ENCODE measurements at regions not wholly inside any gene's neighbourhood (a gene's known extent, or its start where the extent isn't known, plus 50 kb on each side); places are given as distances from the start of the nearest gene placed in this dataset.
"Not testable (repeated sequence)": the region's sequence is repeated elsewhere in the genome, so short reads cannot be mapped to it uniquely, and the experiment has no call there.

DNA sequence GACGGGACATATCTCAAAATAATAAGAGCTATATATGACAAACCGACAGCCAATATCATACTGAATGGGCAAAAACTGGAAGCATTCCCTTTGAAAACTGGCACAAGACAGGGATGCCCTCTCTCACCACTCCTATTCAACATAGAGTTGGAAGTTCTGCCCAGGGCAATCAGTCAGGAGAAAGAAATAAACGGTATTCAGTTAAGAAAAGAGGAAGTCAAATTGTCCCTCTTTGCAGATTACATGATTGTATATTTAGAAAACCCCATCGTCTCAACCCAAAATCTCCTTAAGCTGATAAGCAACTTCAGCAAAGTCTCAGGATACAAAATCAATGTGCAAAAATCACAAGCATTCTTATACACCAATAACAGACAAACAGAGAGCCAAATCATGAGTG lies 211.5 kb downstream of the MEMO1 start:
- TF ChIP-seq, protein P1, sequence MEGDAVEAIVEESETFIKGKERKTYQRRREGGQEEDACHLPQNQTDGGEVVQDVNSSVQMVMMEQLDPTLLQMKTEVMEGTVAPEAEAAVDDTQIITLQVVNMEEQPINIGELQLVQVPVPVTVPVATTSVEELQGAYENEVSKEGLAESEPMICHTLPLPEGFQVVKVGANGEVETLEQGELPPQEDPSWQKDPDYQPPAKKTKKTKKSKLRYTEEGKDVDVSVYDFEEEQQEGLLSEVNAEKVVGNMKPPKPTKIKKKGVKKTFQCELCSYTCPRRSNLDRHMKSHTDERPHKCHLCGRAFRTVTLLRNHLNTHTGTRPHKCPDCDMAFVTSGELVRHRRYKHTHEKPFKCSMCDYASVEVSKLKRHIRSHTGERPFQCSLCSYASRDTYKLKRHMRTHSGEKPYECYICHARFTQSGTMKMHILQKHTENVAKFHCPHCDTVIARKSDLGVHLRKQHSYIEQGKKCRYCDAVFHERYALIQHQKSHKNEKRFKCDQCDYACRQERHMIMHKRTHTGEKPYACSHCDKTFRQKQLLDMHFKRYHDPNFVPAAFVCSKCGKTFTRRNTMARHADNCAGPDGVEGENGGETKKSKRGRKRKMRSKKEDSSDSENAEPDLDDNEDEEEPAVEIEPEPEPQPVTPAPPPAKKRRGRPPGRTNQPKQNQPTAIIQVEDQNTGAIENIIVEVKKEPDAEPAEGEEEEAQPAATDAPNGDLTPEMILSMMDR (IDR thresholded peaks at IDR 0.05): not testable (repeated sequence)
- not testable (repeated sequence) for TF ChIP-seq POLR2AphosphoS5, POLR2A (IDR thresholded peaks at IDR 0.05)
